ENCODE measurements at regions not wholly inside any gene's neighbourhood (a gene's known extent, or its start where the extent isn't known, plus 50 kb on each side); places are given as distances from the start of the nearest gene placed in this dataset.

- TF ChIP-seq POLR2A (IDR thresholded peaks at IDR 0.05) = no peak
- TF ChIP-seq CTCF (IDR thresholded peaks at IDR 0.05) = no peak
Measured at GRCh38 chr6:117781550-117781949, 106.3 kb downstream of the NUS1 start.

Data from Peyer's patch (tissue), 4 donors.